Activated naive CD4-positive, alpha-beta T cell treated with Interleukin-2 at 50 U/mL for 16 hours (primary cell): ENCODE measurements at regions not wholly inside any gene's neighbourhood (a gene's known extent, or its start where the extent isn't known, plus 50 kb on each side); places are given as distances from the start of the nearest gene placed in this dataset.
"Not testable (repeated sequence)": the region's sequence is repeated elsewhere in the genome, so short reads cannot be mapped to it uniquely, and the experiment has no call there.

Experiments used
- DNase-seq: peaks from one replicate; pipeline ENCODE4 v3.0.0-alpha.2; 2020

GRCh38 chr3:109918740-109919139 is 581.4 kb upstream of the DPPA4 start:
- no peak for DNase-seq

- no peak for DNase-seq
Measured at GRCh38 chr3:109920749-109921148, 583.4 kb upstream of the DPPA4 start.

GRCh38 chr3:109921509-109921908 is 584.2 kb upstream of the DPPA4 start:
- no peak for DNase-seq

GRCh38 chr3:109922856-109923255 is 585.5 kb upstream of the DPPA4 start:
- no peak for DNase-seq

- DNase-seq, result no peak
Measured at GRCh38 chr3:109923431-109923830, 586.1 kb upstream of the DPPA4 start.

- DNase-seq, result no peak
Measured at GRCh38 chr3:109924196-109924595, 586.9 kb upstream of the DPPA4 start.

- DNase-seq, result no peak
Measured at GRCh38 chr3:109926376-109926775, 589.0 kb upstream of the DPPA4 start.

- DNase-seq, result no peak
Measured at GRCh38 chr3:109927161-109927560, 589.8 kb upstream of the DPPA4 start.

GRCh38 chr3:109927726-109928125 is 590.4 kb upstream of the DPPA4 start:
- DNase-seq, result no peak

- no peak for DNase-seq
Measured at GRCh38 chr3:109930582-109930981, 593.2 kb upstream of the DPPA4 start.

- DNase-seq, result no peak
Measured at GRCh38 chr3:109933576-109933975, 596.2 kb upstream of the DPPA4 start.

- DNase-seq, result no peak
Measured at GRCh38 chr3:109939817-109940216, 602.5 kb upstream of the DPPA4 start.

GRCh38 chr3:109943181-109943580 is 605.8 kb upstream of the DPPA4 start:
- no peak for DNase-seq

GRCh38 chr3:109944836-109945235 is 607.5 kb upstream of the DPPA4 start:
- DNase-seq, result no peak

- no peak for DNase-seq
Measured at GRCh38 chr3:109952924-109953323, 615.6 kb upstream of the DPPA4 start.

GRCh38 chr3:109963831-109964230 is 626.5 kb upstream of the DPPA4 start:
- no peak for DNase-seq

GRCh38 chr3:109973733-109974132 is 636.4 kb upstream of the DPPA4 start:
- no peak for DNase-seq

GRCh38 chr3:109977897-109978296 is 640.6 kb upstream of the DPPA4 start:
- DNase-seq, result no peak

- DNase-seq, result no peak
Measured at GRCh38 chr3:109982201-109982600, 644.9 kb upstream of the DPPA4 start.

- DNase-seq, result no peak
Measured at GRCh38 chr3:109984976-109985375, 647.6 kb upstream of the DPPA4 start.

GRCh38 chr3:109985943-109986555 is 648.7 kb upstream of the DPPA4 start:
- DNase-seq, result no peak

GRCh38 chr3:109994853-109995252 is 657.5 kb upstream of the DPPA4 start:
- DNase-seq, result no peak

- DNase-seq, result no peak
Measured at GRCh38 chr3:109995377-109995776, 658.0 kb upstream of the DPPA4 start.

- not testable (repeated sequence) for DNase-seq
Measured at GRCh38 chr3:110001905-110002304, 664.6 kb upstream of the DPPA4 start.

- DNase-seq, result no peak
Measured at GRCh38 chr3:110006913-110007312, 669.6 kb upstream of the DPPA4 start.
